CD14-positive monocyte (primary cell): ENCODE measurements at regions not wholly inside any gene's neighbourhood (a gene's known extent, or its start where the extent isn't known, plus 50 kb on each side); places are given as distances from the start of the nearest gene placed in this dataset.

Experiments used
- DNase-seq, 3 donors: peaks; one replicate each; pipeline ENCODE4 v3.0.0-alpha.2; 2011 to 2022
- H2AFZ ChIP-seq: 2 replicates; pipeline ENCODE4 v1.6.0; 2012; ENCODE audit warnings: mild to moderate bottlenecking, low read depth, low read length, inconsistent platforms; ENCODE audit not compliant: insufficient read depth, poor library complexity, severe bottlenecking
- H3K27ac ChIP-seq, 2 donors: 1 replicate in 1 of 2; 2 replicates in 1 of 2; pipeline ENCODE4 v1.5.1; 2012 to 2013; ENCODE audit warnings: low read length in 2 of 2, control low read depth in 1 of 2, inconsistent platforms in 1 of 2, low read depth in 1 of 2, mild to moderate bottlenecking in 1 of 2
- H3K27me3 ChIP-seq, 2 donors: one replicate each; pipeline versions ENCODE4 v1.6.0 to v1.6.1; 2011 to 2013; ENCODE audit warnings: low read length in 2 of 2; ENCODE audit not compliant: control insufficient read depth in 2 of 2, insufficient read depth in 2 of 2
- H3K36me3 ChIP-seq, 2 donors: replicated peaks in 1 of 2; 1 replicate in 1 of 2; 2 replicates in 1 of 2; pipeline versions ENCODE4 v1.5.1 to v1.6.1; 2012 to 2013; ENCODE audit warnings: low read length in 2 of 2, control low read depth in 1 of 2, inconsistent platforms in 1 of 2, mild to moderate bottlenecking in 1 of 2; ENCODE audit not compliant: insufficient read depth in 2 of 2, control insufficient read depth in 1 of 2
- H3K4me1 ChIP-seq, 2 donors: 1 replicate in 1 of 2; 2 replicates in 1 of 2; pipeline versions ENCODE4 v1.5.1 to v1.6.1; 2012 to 2013; ENCODE audit warnings: low read length in 2 of 2, control low read depth in 1 of 2, inconsistent platforms in 1 of 2, mild to moderate bottlenecking in 1 of 2, moderate library complexity in 1 of 2; ENCODE audit not compliant: insufficient read depth in 2 of 2, control insufficient read depth in 1 of 2
- H3K4me2 ChIP-seq: replicated peaks from 2 replicates; pipeline ENCODE3; 2012; ENCODE audit warnings: low read length, moderate library complexity, mild to moderate bottlenecking; ENCODE audit not compliant: poor library complexity, severe bottlenecking; ENCODE audit errors: extremely low read depth
- H3K4me3 ChIP-seq, 3 experiments: fragments of 200-600 bp in 1 of 3; sonication (generic) in 1 of 3; replicated peaks in 1 of 3; 1 replicate in 2 of 3; 2 replicates in 1 of 3; pipeline ENCODE4 v1.5.1; 2011 to 2013; ENCODE audit warnings: low read length in 3 of 3, mild to moderate bottlenecking in 3 of 3, control low read depth in 2 of 3, low read depth in 2 of 3, inconsistent platforms in 1 of 3, moderate library complexity in 1 of 3
- H3K79me2 ChIP-seq: 2 replicates; pipeline ENCODE4 v1.6.0; 2012; ENCODE audit warnings: mild to moderate bottlenecking, control low read depth, inconsistent platforms, low read length, moderate library complexity; ENCODE audit not compliant: insufficient read depth
- H3K9ac ChIP-seq: 2 replicates; pipeline ENCODE4 v1.6.0; 2017; ENCODE audit warnings: low read length, mild to moderate bottlenecking; ENCODE audit not compliant: insufficient read depth, poor library complexity, severe bottlenecking
- H3K9me3 ChIP-seq, 2 donors: replicated peaks in 1 of 2; 1 replicate in 1 of 2; 2 replicates in 1 of 2; pipeline versions ENCODE4 v1.5.1 to v1.6.1; 2012 to 2013; ENCODE audit warnings: low read length in 2 of 2, control low read depth in 1 of 2; ENCODE audit not compliant: control insufficient read depth in 1 of 2, insufficient read depth in 1 of 2
- H4K20me1 ChIP-seq: 2 replicates; pipeline ENCODE4 v1.6.0; 2012; ENCODE audit warnings: mild to moderate bottlenecking, low read length, control low read depth, moderate library complexity; ENCODE audit not compliant: insufficient read depth
- H3K27ac Mint-ChIP-seq, 7 donors: one replicate each; pipeline ENCODE4 v1.8.0; 2020; ENCODE audit warnings: mild to moderate bottlenecking in 7 of 7, mixed read lengths in 7 of 7, moderate library complexity in 6 of 7, inconsistent platforms in 2 of 7
- H3K27me3 Mint-ChIP-seq, 3 donors: one replicate each; pipeline ENCODE4 v1.8.0; 2021 to 2022; ENCODE audit warnings: low read depth in 3 of 3, mild to moderate bottlenecking in 3 of 3, mixed read lengths in 3 of 3, moderate library complexity in 3 of 3, inconsistent platforms in 1 of 3
- H3K36me3 Mint-ChIP-seq, 2 donors: one replicate each; pipeline ENCODE4 v1.8.0; 2020; ENCODE audit warnings: mixed read lengths in 2 of 2, inconsistent platforms in 1 of 2, mild to moderate bottlenecking in 1 of 2
- H3K4me1 Mint-ChIP-seq: one replicate; pipeline ENCODE4 v1.8.0; 2020; ENCODE audit warnings: mild to moderate bottlenecking, mixed read lengths
- H3K4me3 Mint-ChIP-seq, 2 donors: one replicate each; pipeline ENCODE4 v1.8.0; 2020; ENCODE audit warnings: mild to moderate bottlenecking in 2 of 2, mixed read lengths in 2 of 2, moderate library complexity in 1 of 2
- H3K9me3 Mint-ChIP-seq, 7 donors: one replicate each; pipeline ENCODE4 v1.8.0; 2020 to 2022; ENCODE audit warnings: mixed read lengths in 7 of 7, mild to moderate bottlenecking in 6 of 7, moderate library complexity in 6 of 7, inconsistent platforms in 2 of 7
- WGBS: methylation state at CpG from one replicate; pipeline ENCODE4 v1.1.5; 2013; ENCODE audit warnings: missing lambda C conversion rate; ENCODE audit not compliant: insufficient coverage; 5-methylcytosine and 5-hydroxymethylcytosine counted together
- intact Hi-C, 2 donors: fragments of 100-400 bp; cut with micrococcal nuclease; formaldehyde crosslinking; loops; one replicate each; pipeline versions ENCODE4 v1.15.0 to v1.15.1; 2023
- TF ChIP-seq, protein P1 (sequence below): fragments of 200-600 bp; IDR thresholded peaks from one replicate; pipeline ENCODE4 v1.8.0; 2022; ENCODE audit warnings: antibody characterized with exemption, mild to moderate bottlenecking

GRCh38 chr18:8982416-8983183, 119.9 kb upstream of the NDUFV2 start:
- no peak overlapping the region for H3K9ac ChIP-seq
- TF ChIP-seq, protein P1, sequence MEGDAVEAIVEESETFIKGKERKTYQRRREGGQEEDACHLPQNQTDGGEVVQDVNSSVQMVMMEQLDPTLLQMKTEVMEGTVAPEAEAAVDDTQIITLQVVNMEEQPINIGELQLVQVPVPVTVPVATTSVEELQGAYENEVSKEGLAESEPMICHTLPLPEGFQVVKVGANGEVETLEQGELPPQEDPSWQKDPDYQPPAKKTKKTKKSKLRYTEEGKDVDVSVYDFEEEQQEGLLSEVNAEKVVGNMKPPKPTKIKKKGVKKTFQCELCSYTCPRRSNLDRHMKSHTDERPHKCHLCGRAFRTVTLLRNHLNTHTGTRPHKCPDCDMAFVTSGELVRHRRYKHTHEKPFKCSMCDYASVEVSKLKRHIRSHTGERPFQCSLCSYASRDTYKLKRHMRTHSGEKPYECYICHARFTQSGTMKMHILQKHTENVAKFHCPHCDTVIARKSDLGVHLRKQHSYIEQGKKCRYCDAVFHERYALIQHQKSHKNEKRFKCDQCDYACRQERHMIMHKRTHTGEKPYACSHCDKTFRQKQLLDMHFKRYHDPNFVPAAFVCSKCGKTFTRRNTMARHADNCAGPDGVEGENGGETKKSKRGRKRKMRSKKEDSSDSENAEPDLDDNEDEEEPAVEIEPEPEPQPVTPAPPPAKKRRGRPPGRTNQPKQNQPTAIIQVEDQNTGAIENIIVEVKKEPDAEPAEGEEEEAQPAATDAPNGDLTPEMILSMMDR, result no peak
- Mint-ChIP-seq H3K9me3 (peaks cover 0 to 1% (median 0%) of the 10 kb centered on the region in 7 donors), H3K27ac (no peak overlapping the region), H3K4me3 (no peak overlapping the region), H3K4me1 (no peaks in the 10 kb centered on the region), H3K27me3 (peaks cover 0 to 6% (median 3%) of the 10 kb centered on the region in 3 donors), H3K36me3 (no peaks in the 10 kb centered on the region)
- H3K27me3 ChIP-seq, result no peaks in the 10 kb centered on the region
- DNase-seq, result no peak
- no peaks in the 10 kb centered on the region for H3K9me3 ChIP-seq
- H3K4me1 ChIP-seq, result no peaks in the 10 kb centered on the region
- no peak overlapping the region for H3K4me2 ChIP-seq
- 90% methylated on average over 5 of the region's 13 CpGs for WGBS
- H2AFZ ChIP-seq, result no peak overlapping the region
- H3K36me3 ChIP-seq, result no peaks in the 10 kb centered on the region
- H3K27ac ChIP-seq, result no peak overlapping the region
- H4K20me1 ChIP-seq, result no peaks in the 10 kb centered on the region
- intact Hi-C loops, result no loop called here
- no peaks in the 10 kb centered on the region for H3K79me2 ChIP-seq
- H3K4me3 ChIP-seq, result no peak overlapping the region

DNA sequence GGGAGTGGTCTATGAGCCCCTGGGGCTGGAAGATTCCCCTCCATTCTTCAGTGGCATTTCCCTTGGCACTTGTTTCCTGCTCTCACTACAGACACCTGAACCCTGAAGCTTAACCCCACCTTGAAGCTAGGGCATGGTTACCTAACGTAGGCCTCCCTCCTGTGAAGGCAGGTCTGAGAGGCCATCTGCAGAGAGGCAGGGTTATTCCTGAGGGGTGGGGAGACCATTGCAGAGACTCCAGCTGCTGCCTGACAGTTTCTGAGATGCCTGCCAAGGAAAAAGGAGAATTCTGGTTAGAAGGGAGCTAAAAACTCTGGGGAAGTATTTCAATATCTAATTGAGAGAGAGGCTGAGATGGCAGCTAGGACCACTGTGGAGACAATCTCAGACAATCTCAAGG, 119.3 kb upstream of the NDUFV2 start:
- Histone ChIP-seq H3K79me2 (no peaks in the 10 kb centered on the region), H3K4me3 (no peak overlapping the region), H3K36me3 (no peaks in the 10 kb centered on the region), H3K9ac (no peak overlapping the region), H3K4me1 (no peaks in the 10 kb centered on the region), H3K4me2 (no peak overlapping the region), H4K20me1 (no peaks in the 10 kb centered on the region), H3K27ac (no peak overlapping the region), H2AFZ (no peak overlapping the region), H3K27me3 (no peaks in the 10 kb centered on the region), H3K9me3 (no peaks in the 10 kb centered on the region)
- H3K9me3 Mint-ChIP-seq, result peaks cover 0 to 1% (median 0%) of the 10 kb centered on the region in 7 donors
- peaks cover 0 to 6% (median 1%) of the 10 kb centered on the region in 3 donors for H3K27me3 Mint-ChIP-seq
- H3K4me1 Mint-ChIP-seq, result no peaks in the 10 kb centered on the region
- no peaks in the 10 kb centered on the region for H3K36me3 Mint-ChIP-seq
- intact Hi-C loops, result no loop called here
- H3K27ac Mint-ChIP-seq, result peak overlapping the region in 1 of 7 donors; percentile 30
- no peak overlapping the region for H3K4me3 Mint-ChIP-seq
- WGBS, result 100% methylated on average over 1 of the region's 1 CpG
- no peak for DNase-seq
- TF ChIP-seq, protein P1, result no peak
